ENCODE measurements at regions not wholly inside any gene's neighbourhood (a gene's known extent, or its start where the extent isn't known, plus 50 kb on each side); places are given as distances from the start of the nearest gene placed in this dataset.

DNA sequence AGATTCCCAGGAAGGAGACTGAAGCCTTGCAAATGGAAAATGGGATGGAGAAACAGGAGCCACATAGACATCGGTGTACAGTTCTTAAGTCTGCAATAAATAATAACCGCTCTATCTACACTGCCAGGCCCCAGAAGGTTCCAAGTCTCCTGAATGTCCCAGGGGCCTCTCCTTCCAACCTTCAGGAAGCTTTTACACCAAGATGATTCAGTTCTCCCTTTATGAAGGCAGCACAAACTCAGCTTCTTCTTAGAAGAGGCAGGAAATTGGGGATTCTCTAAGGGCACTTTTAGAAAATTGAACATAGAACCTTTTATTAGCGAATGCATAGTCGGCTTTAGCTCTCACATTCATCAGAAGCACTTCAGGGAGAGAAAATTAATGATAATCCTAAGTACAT, 130.8 kb upstream of the LYZL1 start:
- DNase-seq (ENCODE audit: low read depth, low spot score) (no peak), FAIRE-seq (no peak)
- no peak for TF ChIP-seq CTCF (optimal IDR thresholded peaks at IDR 0.05 in 1 of 3, IDR thresholded peaks at IDR 0.05 in 1 of 3, conservative IDR thresholded peaks at IDR 0.05 in 1 of 3; ENCODE audit: extremely low read depth in 1 of 3, insufficient read depth in 2 of 3, low read length in 3 of 3)
- no peak for TF ChIP-seq EZH2 (IDR thresholded peaks at IDR 0.05; ENCODE audit: low read length)
- H3K4me1 ChIP-seq (ENCODE audit: control insufficient read depth, extremely low read depth, insufficient read depth, low read length): peaks cover 25% of the 10 kb centered on the region
- no peaks in the 10 kb centered on the region for H3K36me3 ChIP-seq (ENCODE audit: control insufficient read depth in 2 of 2, extremely low read depth in 1 of 2, insufficient read depth in 2 of 2, low read length in 2 of 2)
- H3K9me3 ChIP-seq (ENCODE audit: control insufficient read depth, low read depth, low read length): no peaks in the 10 kb centered on the region
- no peak overlapping the region for H3K4me3 ChIP-seq (ENCODE audit: control insufficient read depth in 2 of 3, extremely low read depth in 1 of 3, insufficient read depth in 2 of 3, low read depth in 1 of 3, low read length in 3 of 3)
- H3K9me1 ChIP-seq (ENCODE audit: control insufficient read depth, extremely low read depth, insufficient read depth, low read length): peaks cover 4% of the 10 kb centered on the region
- H3K4me2 ChIP-seq (ENCODE audit: control insufficient read depth, extremely low read depth, insufficient read depth, low read depth, low read length): no peak overlapping the region
- H3K79me2 ChIP-seq (ENCODE audit: control insufficient read depth, insufficient read depth, low read length): no peaks in the 10 kb centered on the region
- H3K9ac ChIP-seq (ENCODE audit: control insufficient read depth, extremely low read depth, insufficient read depth, low read length): no peak overlapping the region
- dilution Hi-C loops (cut with MboI; ENCODE audit: extremely low pct_ligation_motif_present, low sequenced_read_pairs): no loop called here
- no peaks in the 10 kb centered on the region for H3K27me3 ChIP-seq (ENCODE audit: control insufficient read depth, extremely low read depth, insufficient read depth, low read length)
- no peak overlapping the region for H2AFZ ChIP-seq (ENCODE audit: control insufficient read depth, low read length)
- no peaks in the 10 kb centered on the region for H4K20me1 ChIP-seq (ENCODE audit: control insufficient read depth, extremely low read depth, insufficient read depth, low read length)
- no peak overlapping the region for H3K27ac ChIP-seq (ENCODE audit: control insufficient read depth, insufficient read depth, low read length)

- Histone ChIP-seq H3K27me3 (ENCODE audit: control insufficient read depth, extremely low read depth, insufficient read depth, low read length) (no peaks in the 10 kb centered on the region), H3K9ac (ENCODE audit: control insufficient read depth, extremely low read depth, insufficient read depth, low read length) (peak overlapping the region; percentile 39), H3K9me1 (ENCODE audit: control insufficient read depth, extremely low read depth, insufficient read depth, low read length) (peaks cover 4% of the 10 kb centered on the region), H4K20me1 (ENCODE audit: control insufficient read depth, extremely low read depth, insufficient read depth, low read length) (no peaks in the 10 kb centered on the region), H3K9me3 (ENCODE audit: control insufficient read depth, low read depth, low read length) (no peaks in the 10 kb centered on the region), H3K79me2 (ENCODE audit: control insufficient read depth, insufficient read depth, low read length) (no peaks in the 10 kb centered on the region), H2AFZ (ENCODE audit: control insufficient read depth, low read length) (no peak overlapping the region), H3K4me3 (ENCODE audit: control insufficient read depth in 2 of 3, extremely low read depth in 1 of 3, insufficient read depth in 2 of 3, low read depth in 1 of 3, low read length in 3 of 3) (peak overlapping the region in 1 of 3 experiments; percentile 9), H3K36me3 (ENCODE audit: control insufficient read depth in 2 of 2, extremely low read depth in 1 of 2, insufficient read depth in 2 of 2, low read length in 2 of 2) (no peaks in the 10 kb centered on the region), H3K4me2 (ENCODE audit: control insufficient read depth, extremely low read depth, insufficient read depth, low read depth, low read length) (peak overlapping the region; percentile 49), H3K4me1 (ENCODE audit: control insufficient read depth, extremely low read depth, insufficient read depth, low read length) (peaks cover 37% of the 10 kb centered on the region), H3K27ac (ENCODE audit: control insufficient read depth, insufficient read depth, low read length) (peak overlapping the region; percentile 62)
- no peak for TF ChIP-seq EZH2 (IDR thresholded peaks at IDR 0.05; ENCODE audit: low read length)
- no peak for TF ChIP-seq CTCF (optimal IDR thresholded peaks at IDR 0.05 in 1 of 3, IDR thresholded peaks at IDR 0.05 in 1 of 3, conservative IDR thresholded peaks at IDR 0.05 in 1 of 3; ENCODE audit: extremely low read depth in 1 of 3, insufficient read depth in 2 of 3, low read length in 3 of 3)
- FAIRE-seq (peak; percentile 97), DNase-seq (ENCODE audit: low read depth, low spot score) (peak; percentile 15)
- dilution Hi-C loops (cut with MboI; ENCODE audit: extremely low pct_ligation_motif_present, low sequenced_read_pairs): no loop called here
These were observed 128.7 kb upstream of the LYZL1 start for GRCh38 chr10:29160150-29160617.
